Left renal cortex interstitium (tissue), 4 donors: ENCODE measurements at regions not wholly inside any gene's neighbourhood (a gene's known extent, or its start where the extent isn't known, plus 50 kb on each side); places are given as distances from the start of the nearest gene placed in this dataset.

Experiments used
- DNase-seq, 4 donors: peaks; one replicate each; pipeline ENCODE4 v3.0.0-alpha.2; 2013; ENCODE audit warnings: low read depth in 4 of 4, low spot score in 2 of 4, missing footprints in 1 of 4

DNA sequence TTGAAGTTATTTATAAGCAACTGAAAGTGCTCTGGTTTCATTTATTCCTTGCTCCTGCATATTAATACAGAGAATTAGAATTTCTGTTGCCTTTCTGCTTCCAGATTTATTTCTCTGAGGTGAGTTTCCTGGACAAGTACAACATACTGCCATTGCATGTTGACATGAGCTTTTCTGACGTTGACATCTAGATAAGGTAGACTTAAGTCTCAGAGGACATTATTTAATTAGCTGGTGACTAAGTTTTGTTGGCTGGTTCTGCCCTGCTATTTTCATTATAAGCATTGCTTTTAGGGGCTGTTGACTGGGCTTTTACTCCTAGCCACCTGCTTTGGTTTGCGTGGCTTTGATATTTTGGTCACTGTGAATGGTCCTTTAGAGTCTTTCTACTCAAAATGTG is 282.9 kb upstream of the SPRED2 start:
- no peak for DNase-seq

DNA sequence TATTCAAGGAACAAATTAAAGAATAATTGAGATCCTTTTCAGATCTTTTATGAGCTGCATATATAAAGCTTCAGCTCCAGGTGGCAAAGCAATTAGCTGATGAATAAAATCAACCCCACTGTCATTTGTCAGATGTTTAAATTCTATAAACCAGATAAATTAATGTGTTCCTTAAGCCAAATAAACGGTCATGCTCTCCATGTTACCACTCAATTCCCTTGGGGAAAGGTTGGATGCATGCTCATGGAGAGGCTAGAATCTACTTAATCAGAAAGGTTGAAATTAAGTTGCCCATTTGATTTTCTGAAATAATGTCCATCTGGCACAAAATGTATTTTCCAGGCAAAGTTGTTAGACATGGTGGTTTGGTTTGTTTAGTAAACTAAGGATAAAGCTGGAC is 282.5 kb upstream of the SPRED2 start:
- no peak for DNase-seq

DNA sequence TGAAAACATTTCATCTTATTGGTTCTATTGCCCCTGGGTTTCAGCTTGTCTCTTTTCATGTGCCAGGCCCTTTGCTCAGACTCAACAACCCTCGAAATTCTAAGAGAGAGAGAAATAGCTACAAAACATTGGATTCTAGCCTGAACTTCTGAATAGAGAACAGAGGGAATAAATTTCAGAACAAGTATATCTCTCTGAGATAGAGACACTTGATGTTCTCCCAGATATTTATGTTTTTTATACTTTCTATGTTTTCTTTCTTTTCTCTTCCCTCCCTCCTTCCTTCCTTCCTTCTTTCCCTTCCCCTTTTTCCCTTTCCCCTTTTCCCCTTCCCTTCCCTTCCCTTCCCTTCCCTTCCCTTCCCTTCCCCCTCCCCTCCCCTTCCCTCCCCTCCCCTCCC is 279.5 kb upstream of the SPRED2 start:
- DNase-seq: no peak

DNA sequence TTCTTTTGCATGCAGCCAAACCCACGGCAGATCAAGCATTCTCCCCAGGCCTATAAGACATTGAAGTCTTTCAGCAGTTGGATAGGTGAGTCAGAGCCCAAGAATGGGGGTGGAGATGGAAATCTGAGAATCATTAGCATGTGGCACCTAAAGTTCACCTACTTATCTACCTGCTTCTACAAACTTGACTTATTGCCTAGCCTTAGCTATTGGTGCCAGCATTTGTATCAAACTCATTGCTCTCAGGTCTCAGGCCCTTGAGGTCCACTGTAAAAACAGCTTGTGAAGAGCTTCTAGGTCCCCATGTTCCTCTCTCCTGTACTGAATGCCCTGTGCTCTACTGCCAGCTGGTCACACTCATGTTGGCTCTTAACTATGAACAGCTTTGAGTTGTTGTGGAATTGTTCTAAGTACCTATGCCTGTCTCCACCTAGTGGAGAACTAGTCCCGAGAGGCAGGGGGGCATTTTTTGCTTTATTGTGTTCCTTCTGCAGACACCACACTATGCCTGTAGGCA is 278.4 kb upstream of the SPRED2 start:
- DNase-seq: no peak

DNA sequence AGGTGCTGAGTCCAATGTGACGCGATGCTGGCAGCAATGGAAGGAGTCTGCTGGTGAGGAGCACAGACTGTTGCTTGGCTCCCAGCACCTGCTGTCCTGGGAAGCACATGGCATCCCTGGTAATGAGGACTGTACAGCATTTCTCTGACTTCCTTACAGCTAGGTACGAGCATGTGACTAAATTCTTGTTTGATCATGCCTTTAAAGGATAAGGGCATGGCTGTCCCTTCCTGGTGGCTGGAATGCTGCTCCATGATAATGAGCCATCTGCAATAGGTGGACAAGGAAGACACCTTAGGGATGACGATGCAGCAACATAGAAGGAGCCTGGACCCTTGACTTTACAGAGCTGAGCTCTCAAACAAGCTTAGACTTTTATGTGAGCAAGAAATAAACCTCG is 278.0 kb upstream of the SPRED2 start:
- no peak for DNase-seq

DNA sequence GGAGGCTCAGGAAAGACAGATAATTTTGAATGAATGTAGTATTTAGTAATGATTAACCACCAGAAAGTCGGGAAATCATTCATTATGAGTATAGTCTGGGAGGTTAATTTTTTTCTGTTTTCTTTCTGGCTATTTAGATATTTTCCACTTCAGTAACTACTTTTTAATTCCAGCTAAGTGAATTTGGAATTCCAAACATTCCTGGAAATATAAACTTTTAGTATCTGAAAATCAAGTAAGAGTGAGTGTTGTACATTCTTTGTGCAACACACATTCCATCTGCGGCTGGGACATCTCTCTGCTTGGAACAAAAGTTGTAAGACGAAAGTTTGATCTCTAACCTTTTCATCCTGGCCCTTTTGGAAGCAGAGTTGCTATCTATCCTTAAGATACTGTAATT is 275.7 kb upstream of the SPRED2 start:
- no peak for DNase-seq

DNA sequence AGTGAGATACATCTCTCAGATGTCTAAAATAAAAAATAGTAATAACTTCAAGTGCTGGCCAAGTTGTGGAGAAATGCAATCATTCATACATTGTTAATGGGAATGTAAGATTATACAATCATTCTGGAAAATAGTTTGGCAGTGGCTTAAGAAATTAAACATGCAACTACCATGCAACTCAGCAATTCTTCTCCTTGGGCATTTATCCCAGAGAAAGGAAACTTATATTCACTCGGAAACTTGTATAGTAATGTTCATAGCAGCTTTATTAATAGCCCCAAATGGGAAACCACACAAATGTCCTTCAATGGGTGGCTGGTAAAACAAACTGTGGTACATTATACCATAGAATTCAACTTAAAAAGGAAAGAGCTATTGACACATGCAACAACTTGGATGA is 274.0 kb upstream of the SPRED2 start:
- no peak for DNase-seq

DNA sequence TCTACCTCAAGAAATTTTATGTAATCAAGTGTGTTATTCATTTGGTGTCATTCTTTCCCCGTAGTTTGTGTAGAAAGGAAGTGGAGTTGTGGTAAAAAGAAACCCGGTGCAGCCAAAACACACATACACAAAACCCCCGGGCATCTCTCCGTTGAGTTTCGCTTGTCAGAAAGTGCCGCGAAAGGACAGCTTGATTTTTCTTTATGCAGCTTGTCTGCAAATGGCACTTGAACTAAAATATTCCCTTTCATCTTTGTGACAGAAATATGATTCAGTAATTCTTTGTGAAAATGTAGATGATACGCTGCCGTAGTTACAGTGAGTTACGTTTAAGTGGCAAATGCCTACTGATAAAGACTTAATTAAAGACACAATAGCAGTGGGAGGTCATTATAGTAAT is 268.8 kb upstream of the SPRED2 start:
- no peak for DNase-seq

DNA sequence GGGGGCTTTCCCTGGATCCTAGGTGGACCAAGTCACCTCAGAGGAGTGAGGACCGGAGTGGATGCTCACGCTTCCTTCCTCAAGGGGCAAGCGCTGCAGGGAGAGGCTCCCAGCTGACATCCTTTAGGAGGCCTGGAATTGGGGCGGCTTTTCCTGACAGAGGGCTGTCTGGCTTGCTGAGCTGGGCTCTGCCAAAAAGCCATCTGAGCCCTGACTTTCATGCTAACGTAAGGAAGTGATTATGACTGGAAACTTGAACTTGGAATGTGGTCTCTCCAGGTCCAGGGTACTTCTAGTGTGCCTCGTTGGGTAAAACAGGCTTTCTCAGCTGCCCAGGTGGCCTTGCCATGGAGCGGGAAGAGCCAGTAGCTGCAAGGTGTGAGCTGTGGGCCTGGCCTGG is 268.3 kb upstream of the SPRED2 start:
- DNase-seq: no peak

DNA sequence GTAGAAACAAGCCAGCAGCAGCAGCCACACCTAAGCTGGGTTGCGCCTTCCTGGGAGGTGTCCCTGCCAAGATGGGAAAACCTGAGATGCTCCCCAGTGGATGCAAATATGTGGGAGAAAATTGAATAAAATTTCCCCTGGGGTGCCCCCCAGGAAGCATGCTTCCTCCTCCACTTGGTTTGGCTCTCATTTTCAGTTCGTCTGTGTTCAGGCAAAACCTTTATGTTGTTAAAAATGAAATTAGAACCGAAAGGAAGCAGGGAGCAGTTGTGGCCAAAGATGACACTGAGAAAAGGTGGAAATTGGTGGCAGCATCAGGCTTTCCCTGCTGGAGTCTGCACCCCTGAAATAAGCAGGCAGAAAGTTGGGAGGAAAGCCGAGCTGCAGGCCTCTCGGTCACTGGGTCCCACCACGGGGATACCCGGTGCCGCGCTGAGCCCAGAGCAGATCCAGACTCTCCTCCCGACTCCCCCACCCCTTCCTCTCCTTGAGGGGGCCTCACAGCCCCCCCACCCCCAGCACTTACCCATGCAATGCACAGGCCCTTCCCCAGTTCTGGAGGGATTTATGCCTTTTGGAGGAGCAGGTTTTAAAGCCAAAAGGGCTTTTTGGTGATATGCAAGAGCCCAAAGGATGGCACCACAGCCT is 267.7 kb upstream of the SPRED2 start:
- DNase-seq: no peak

DNA sequence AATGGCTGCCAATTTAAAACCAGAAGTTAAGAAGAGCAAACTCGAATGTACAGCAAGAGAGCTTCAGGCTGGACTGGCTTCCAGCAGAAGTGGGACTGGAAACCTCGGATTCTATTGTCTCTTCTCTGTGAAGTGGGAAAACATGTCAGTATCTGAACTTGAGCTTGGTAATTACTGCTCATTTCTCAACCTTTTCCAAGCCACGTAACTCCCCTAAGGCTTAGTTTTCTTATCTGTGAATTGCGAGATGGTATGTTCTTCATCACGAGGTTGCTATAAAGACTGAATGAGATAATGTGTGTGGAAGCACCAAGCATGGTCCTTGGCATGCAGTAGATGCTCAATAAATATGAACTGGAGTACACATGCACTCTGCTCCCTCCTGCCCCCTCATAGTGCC is 259.4 kb upstream of the SPRED2 start:
- no peak for DNase-seq

DNA sequence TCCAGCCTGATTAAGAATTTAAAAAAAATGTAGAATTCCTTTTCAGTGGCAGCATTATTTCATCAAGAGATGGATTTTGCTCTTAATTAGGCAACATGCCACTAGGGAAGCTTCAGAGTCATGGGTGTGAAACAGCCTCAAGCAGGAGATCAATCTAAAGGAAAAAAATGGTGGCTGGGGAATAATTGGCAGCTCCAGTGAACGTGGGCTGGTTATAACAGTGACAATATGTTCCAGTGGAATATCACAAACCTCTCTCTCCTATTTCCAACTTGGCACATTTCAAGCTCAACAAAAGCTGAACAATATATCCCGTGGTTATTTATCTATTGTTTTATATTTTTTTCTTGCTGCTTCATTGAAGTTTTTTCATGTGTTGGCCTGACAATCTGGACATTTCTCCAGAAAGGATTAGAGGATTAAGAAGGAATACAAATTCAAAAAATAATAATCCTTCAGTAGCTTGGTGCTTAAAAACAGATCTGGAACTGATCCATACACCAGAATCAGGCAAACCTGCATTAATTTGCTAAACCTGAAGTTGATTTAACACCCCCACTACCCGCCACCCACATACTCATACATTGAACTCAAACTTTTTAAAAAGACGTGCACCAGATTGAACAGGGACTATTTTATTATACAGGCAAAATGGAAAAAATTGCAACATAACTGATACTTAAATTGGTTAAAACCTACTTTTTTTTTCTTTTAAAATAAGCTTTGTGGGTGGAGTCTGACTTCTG is 255.9 kb upstream of the SPRED2 start:
- DNase-seq: no peak

DNA sequence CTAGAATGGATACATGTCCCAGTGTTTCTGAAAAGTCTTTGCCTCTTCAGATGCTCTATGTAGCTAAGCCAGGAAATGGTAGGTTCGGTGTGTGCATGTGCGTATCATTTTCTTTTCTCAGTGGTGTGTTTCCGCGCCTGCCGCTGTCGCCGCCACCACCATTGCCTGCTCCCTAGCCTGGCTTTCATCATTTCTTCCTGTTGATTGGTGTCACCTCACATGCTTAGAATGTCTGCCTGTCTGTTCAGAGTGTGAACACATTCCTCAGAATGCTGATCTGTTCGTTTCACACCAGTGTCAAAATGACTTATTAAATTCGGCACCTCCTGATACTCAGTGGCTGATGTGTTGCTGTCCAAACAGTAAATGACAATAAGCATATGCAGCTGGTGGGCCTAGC is 255.2 kb upstream of the SPRED2 start:
- DNase-seq: no peak

DNA sequence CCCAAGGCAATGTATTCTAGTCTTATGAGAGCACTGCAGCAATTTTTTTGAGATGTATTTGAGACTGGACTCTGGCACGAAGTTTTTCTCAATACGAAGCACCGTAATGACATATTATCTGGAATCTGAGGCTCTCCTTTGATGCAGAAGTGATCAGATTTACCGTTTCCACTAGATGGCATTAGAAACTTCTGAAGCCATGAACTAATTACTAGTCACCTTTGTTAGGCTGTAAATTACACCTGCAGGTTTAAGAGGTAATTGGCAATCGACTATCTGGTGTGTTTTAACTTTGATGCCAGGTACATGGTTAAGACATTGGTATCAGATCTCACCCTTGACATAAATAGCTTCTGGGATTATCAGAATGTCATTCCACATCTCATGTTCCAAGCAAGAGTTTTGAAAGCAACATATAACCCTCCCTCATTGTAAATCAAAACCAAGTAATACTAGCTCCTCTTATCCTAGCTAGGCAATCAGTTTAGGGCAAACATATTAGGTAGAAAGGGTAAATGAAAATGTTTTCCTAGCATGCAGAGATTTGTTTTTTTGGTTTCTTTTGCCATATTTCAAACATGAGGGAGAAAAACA is 254.6 kb upstream of the SPRED2 start:
- DNase-seq: no peak

DNA sequence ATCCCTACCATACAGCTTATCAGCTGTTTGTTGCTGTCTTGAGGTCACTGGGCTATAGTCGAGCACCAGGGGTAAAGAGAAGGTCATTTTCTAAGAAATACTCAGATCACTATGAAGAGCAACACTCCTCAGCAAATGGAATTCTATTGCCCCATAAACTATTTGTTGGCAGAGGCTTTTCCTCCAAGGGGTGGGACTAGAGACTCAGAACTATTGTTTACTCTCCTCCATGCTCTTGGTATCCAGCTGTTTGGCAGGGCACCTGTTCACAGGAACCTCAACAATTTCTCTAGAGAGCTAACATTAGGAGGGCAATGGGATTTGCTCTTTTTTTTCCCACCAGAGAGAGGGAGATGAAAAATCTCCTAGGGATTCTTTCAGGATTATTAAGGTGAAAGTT is 249.1 kb upstream of the SPRED2 start:
- no peak for DNase-seq

DNA sequence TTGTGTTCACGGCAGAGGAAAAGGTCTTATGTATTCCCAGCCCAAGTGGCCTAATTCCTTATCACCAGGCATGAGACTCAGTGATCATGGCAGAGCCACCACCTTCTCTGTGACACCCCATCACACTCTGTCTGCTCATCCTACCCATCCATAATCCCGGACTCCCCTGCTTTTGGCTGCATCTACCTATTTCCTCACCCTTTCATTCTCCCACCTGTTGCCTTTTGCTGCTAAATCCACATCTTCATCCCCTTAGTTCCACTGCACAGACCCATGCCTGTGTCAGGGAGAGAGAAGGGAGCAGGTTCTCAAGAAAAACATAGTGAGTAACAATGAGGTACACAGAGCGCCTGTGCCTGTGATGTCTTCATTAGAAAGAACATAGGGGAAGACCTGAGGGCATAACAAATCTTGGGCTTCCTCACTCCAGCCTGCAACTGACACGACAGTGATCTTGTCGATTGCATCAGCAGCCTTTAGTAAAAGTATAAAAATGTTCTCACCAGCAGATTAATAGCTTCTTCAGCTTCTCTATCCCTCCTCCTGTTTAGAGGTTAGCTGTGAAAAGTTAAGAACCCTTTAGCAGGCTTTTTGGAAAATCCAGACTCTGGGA is 246.5 kb upstream of the SPRED2 start:
- DNase-seq: no peak

DNA sequence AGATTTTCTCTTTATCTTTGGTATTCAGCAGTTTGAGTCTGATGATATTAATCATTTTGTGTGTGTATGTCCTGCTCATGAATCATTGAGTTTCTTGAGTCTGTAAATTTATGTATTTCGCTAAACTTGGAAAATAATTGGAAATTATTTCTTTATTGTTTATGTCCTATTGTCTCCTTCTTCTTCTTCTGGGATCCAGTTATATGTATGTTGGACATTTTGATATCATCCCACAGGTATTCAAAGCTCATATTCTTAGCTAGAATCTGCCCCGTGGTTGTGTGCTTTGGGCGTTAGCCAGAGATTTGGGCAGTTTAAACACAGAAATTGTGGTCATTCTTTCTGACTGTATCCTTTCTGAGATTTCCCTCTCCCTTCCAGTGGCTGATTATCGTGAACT is 243.0 kb upstream of the SPRED2 start:
- DNase-seq: no peak

DNA sequence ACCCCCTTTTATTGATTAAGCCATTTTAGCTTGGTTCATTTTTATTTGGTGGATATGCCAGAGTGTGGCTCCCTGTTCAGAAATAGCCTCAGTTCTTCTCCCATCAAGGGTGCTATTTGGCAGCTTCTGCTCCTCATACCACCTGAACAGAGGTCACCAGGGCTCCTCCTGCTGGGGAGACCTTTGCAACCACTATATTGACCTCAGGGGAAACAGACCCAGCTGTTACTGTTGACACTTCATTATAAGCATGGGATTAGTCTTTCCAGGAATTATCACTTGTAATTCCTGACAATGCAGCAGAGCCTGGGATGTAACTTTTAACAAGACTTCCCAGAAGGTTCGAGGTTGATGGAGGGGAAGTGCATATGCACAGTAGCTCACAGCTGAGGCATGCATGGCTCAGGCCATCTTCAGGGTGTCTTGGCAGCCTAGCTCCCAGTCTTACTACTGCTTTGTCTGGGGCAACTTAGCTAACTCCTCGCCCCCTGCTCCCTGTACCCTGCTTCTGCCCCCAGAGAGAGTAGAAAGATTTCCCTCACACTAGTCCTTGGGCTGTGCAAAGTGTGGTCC is 239.4 kb upstream of the SPRED2 start:
- no peak for DNase-seq

DNA sequence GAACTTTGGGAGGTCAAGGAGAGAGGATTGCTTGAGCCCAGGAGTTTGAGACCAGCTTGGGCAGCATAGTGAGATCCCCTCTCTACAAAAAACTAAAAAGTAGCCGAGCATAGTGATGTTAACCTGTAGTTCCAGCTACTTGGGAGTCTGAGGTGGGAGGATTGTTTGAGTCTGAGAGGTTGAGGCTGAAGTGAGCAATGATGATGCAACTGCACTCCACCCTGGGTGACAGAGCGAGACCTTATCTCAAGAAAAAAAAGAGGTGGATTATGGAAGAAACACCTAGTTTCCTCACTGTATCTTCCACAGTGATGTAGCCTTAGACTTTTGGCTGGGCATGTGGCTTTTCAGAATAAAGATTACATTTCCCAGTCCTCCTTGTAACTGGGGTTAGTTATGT is 237.2 kb upstream of the SPRED2 start:
- DNase-seq: no peak

DNA sequence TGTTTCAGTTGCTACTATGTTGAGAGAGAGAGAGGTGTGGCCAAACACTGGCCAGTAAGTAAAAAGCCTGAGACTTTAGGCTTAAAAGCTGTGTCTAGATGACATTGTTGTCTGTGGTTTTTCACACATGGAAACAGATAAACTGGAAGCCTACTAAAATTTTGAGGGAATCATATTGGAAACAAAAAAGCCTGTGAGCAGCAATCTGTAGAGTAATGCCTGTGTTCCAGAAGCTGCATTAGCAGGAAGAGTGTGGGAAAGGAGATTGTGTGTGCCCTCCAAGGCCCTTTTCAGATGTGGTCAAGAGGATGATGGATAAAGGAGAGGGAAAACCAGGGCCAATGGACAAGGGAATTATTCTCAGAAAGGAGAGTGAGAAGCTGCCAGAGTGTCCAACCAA is 236.3 kb upstream of the SPRED2 start:
- no peak for DNase-seq

DNA sequence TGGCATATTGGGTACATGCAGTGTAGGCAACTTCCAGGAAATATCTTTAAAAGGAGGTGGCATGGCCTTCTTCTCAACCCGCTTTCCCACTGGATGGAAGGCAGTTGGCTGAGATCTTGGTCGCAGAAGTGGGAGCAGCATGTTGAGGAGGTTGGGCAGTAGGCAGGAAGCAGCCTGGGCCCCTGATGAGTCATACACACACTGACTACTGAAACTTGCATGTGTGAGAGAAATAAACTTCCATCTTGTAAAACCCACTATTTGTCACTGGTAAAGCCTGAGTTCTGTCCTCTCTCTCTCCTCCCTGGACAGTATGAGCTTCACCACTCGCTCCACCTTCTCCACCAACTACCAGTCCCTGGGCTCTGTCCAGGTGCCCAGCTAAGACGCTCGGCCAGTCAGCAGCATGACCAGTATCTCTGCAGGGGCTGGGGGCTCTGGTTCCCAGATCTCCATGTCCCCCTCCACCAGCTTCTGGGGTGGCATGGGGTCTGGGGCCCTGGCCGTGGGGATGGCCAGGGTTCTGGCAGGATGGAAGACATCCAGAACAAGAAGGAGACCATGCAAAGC is 233.8 kb upstream of the SPRED2 start:
- DNase-seq: no peak
